K562 (cell line): ENCODE measurements at regions not wholly inside any gene's neighbourhood (a gene's known extent, or its start where the extent isn't known, plus 50 kb on each side); places are given as distances from the start of the nearest gene placed in this dataset.

Experiments used
- ATAC-seq: fragments of 200-7000 bp; cut with Tn5 transposase; 3 replicates; pipeline ENCODE4 v1.9.1; 2020; ENCODE audit warnings: moderate library complexity
- BruUV-seq: library from RNA; stranded (reverse); fragments of 400-500 nt; replicated peaks from 2 replicates; lab custom pipeline; 2021; lab: Mats Ljungman, UMichigan
- CTCF ChIA-PET: fragments of 300-600 bp; formaldehyde crosslinking; extraction: SDS; loops from one replicate; lab custom pipeline; 2021; ENCODE audit warnings: low intra/inter-chr PET ratio; lab: Yijun Ruan, JAX
- POLR2A ChIA-PET: fragments of 300-600, 350-650 bp; sonication (Branson Sonifier 250); formaldehyde crosslinking; extraction: SDS; loops from one replicate; lab custom pipeline; 2021; ENCODE audit warnings: antibody characterized with exemption, inconsistent platforms; lab: Yijun Ruan, JAX
- DNase-seq, 4 experiments: peaks; one replicate each; pipeline versions ENCODE4 v3.0.0 to v3.0.0-alpha.2; 2011 to 2018; ENCODE audit warnings: low spot score in 3 of 4, mixed read lengths in 3 of 4; ENCODE audit errors: extremely low read depth in 1 of 4
- FAIRE-seq: peaks from 2 replicates; lab custom pipeline; 2011; peaks lifted over from hg19 to GRCh38; lab: Jason Lieb, UNC
- H2AFZ ChIP-seq: 2 replicates; pipeline ENCODE4 v1.6.0; 2011; ENCODE audit warnings: low read depth, low read length, control low read depth, inconsistent platforms
- H3K27ac ChIP-seq: fragments of 200-600 bp; 3 replicates; pipeline ENCODE4 v1.8.0; 2011; ENCODE audit warnings: low read depth, mild to moderate bottlenecking, control low read depth, inconsistent platforms, low read length, moderate library complexity, mixed read lengths; ENCODE audit errors: extremely low read depth
- H3K27me3 ChIP-seq, 2 experiments: fragments of 300-600 bp in 1 of 2; 2 replicates in 1 of 2; 3 replicates in 1 of 2; pipeline versions ENCODE4 v1.6.0 to v1.8.0; 2011; ENCODE audit warnings: inconsistent platforms in 2 of 2, low read length in 2 of 2, mild to moderate bottlenecking in 1 of 2, mixed read lengths in 1 of 2, moderate library complexity in 1 of 2; ENCODE audit not compliant: control insufficient read depth in 2 of 2, insufficient read depth in 2 of 2
- H3K36me3 ChIP-seq: fragments of 300-600 bp; 3 replicates; pipeline ENCODE4 v1.8.0; 2011; ENCODE audit warnings: mild to moderate bottlenecking, low read length, inconsistent platforms; ENCODE audit not compliant: control insufficient read depth, insufficient read depth
- H3K4me1 ChIP-seq, 2 experiments: fragments of 200-600 bp in 1 of 2; replicated peaks in 1 of 2; 2 replicates in 1 of 2; 3 replicates in 1 of 2; pipeline versions ENCODE4 v1.5.1 to v1.8.0; 2011; ENCODE audit warnings: inconsistent platforms in 2 of 2, low read length in 2 of 2, mild to moderate bottlenecking in 1 of 2, mixed read lengths in 1 of 2, moderate library complexity in 1 of 2; ENCODE audit not compliant: control insufficient read depth in 2 of 2, insufficient read depth in 2 of 2
- H3K4me2 ChIP-seq: 2 replicates; pipeline ENCODE4 v1.6.1; 2011; ENCODE audit warnings: low read length, control low read depth, inconsistent platforms, mixed read lengths; ENCODE audit not compliant: insufficient read depth
- H3K4me3 ChIP-seq: fragments of 200-600 bp; sonication (generic), shearing (Covaris generic); 2 replicates; pipeline ENCODE4 v1.5.1; 2016; ENCODE audit warnings: control low read depth, inconsistent platforms
- H3K79me2 ChIP-seq: fragments of 200-600 bp; 3 replicates; pipeline ENCODE4 v1.8.0; 2011; ENCODE audit warnings: low read length, inconsistent platforms; ENCODE audit not compliant: control insufficient read depth, insufficient read depth
- H3K9ac ChIP-seq, 2 experiments: 2 replicates each; pipeline versions ENCODE4 v1.6.0 to v1.6.1; 2011; ENCODE audit warnings: low read depth in 2 of 2, low read length in 2 of 2, control low read depth in 1 of 2, inconsistent platforms in 1 of 2, mild to moderate bottlenecking in 1 of 2, mixed read lengths in 1 of 2; ENCODE audit not compliant: insufficient read depth in 1 of 2
- H3K9me1 ChIP-seq: one replicate; pipeline ENCODE4 v1.6.0; 2011; ENCODE audit warnings: inconsistent platforms, mild to moderate bottlenecking, low read length, moderate library complexity; ENCODE audit not compliant: control insufficient read depth, insufficient read depth
- H3K9me3 ChIP-seq: replicated peaks from 2 replicates; pipeline ENCODE4 v1.5.1; 2011; ENCODE audit warnings: low read depth, low read length, inconsistent platforms; ENCODE audit not compliant: control insufficient read depth, insufficient read depth
- H4K20me1 ChIP-seq: replicated peaks from 2 replicates; pipeline ENCODE4 v1.6.1; 2011; ENCODE audit warnings: low read length, inconsistent platforms, mixed read lengths; ENCODE audit not compliant: control insufficient read depth, insufficient read depth
- HMGN3 ChIP-seq: IDR thresholded peaks from 2 replicates; pipeline ENCODE4 v1.6.1; 2011; ENCODE audit warnings: borderline replicate concordance, low read depth, mild to moderate bottlenecking, mixed read lengths, low read length; ENCODE audit not compliant: insufficient read length; ENCODE audit errors: extremely low read depth
- PHTF2 ChIP-seq: fragments of 250-450 bp; sonication (Bioruptor Pico); IDR thresholded peaks from 2 replicates; pipeline ENCODE4 v1.5.0; 2021; ENCODE audit warnings: mild to moderate bottlenecking
- RAD21 ChIP-seq, 2 experiments: fragments of 250-450 bp in 1 of 2; fragments of 450-650 bp in 1 of 2; sonication (Bioruptor Pico) in 1 of 2; formaldehyde crosslinking in 1 of 2; IDR thresholded peaks in 1 of 2; conservative IDR thresholded peaks in 1 of 2; 2 replicates each; pipeline versions ENCODE4 v1.4.0 to v1.8.0; 2020 to 2022; ENCODE audit warnings: mild to moderate bottlenecking in 2 of 2, moderate library complexity in 1 of 2
- RCOR1 ChIP-seq, 2 experiments: IDR thresholded peaks; 2 replicates each; pipeline ENCODE4 v1.6.1; 2012; ENCODE audit warnings: low read depth in 2 of 2, low read length in 2 of 2, borderline replicate concordance in 1 of 2, improper control_type of control experiment in 1 of 2
- ZNF311 ChIP-seq: fragments of 250-450 bp; sonication (Bioruptor Pico); IDR thresholded peaks from 2 replicates; pipeline ENCODE4 v1.4.0; 2020; ENCODE audit warnings: mild to moderate bottlenecking, moderate library complexity
- ZNF511 ChIP-seq: sonication (generic); formaldehyde crosslinking; IDR thresholded peaks from 2 replicates; pipeline ENCODE4 v1.8.0; 2022; ENCODE audit warnings: mild to moderate bottlenecking, missing genetic modification reagents
- WGBS: fragments of 100-300 bp; shearing (Covaris generic); methylation state at CpG from one replicate; pipeline ENCODE4 v1.1.6; 2016; ENCODE audit warnings: low coverage, mixed read lengths; ENCODE audit not compliant: insufficient coverage; ENCODE audit errors: missing lambda C conversion rate; 5-methylcytosine and 5-hydroxymethylcytosine counted together
- in situ Hi-C: fragments of 300-500 bp; cut with MboI; formaldehyde crosslinking; loops from 4 replicates; pipeline ENCODE4 v1.15.0; 2018; ENCODE audit warnings: inconsistent platforms, mixed read lengths
- intact Hi-C: fragments of 100-400 bp; cut with micrococcal nuclease; formaldehyde crosslinking; loops from 2 replicates; pipeline ENCODE4 v1.14.2; 2022
- TF ChIP-seq, protein P1 (sequence below): fragments of 450-650 bp; formaldehyde crosslinking; IDR thresholded peaks from 2 replicates; pipeline ENCODE4 v1.4.0; 2020; ENCODE audit warnings: mild to moderate bottlenecking, moderate library complexity
- TF ChIP-seq, protein P2 (sequence below): sonication (generic); formaldehyde crosslinking; IDR thresholded peaks from 2 replicates; pipeline ENCODE4 v1.8.0; 2022; ENCODE audit warnings: missing genetic modification reagents, mild to moderate bottlenecking, borderline replicate concordance

DNA sequence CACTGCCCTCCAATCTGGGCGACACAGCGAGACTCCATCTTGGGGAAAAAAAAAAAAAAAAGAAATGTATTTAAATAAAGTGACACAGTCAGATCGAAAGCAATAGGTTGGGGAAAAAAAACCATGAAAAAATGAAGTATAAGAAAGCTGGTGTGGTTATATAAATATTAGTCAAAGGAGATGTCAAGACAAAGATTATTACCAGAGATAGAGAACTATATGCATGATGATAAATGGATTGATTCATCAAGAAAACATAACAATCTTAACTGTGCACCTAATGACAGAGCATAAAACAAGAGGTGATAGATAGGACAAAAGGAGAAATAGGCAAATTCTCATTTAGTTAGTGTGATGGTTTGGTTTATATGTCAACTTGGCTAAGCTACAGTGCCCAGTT, 146.9 kb upstream of the AHI1 start:
- ChIA-PET POLR2A (no interaction called here), CTCF (no interaction called here)
- ATAC-seq (no peak), FAIRE-seq (no peak), DNase-seq (no peak)
- no TSS peak for BruUV-seq
- H3K9me1 ChIP-seq: no peaks in the 10 kb centered on the region
- H3K27me3 ChIP-seq: no peaks in the 10 kb centered on the region
- no peak overlapping the region for H3K4me3 ChIP-seq
- H3K9me3 ChIP-seq: no peaks in the 10 kb centered on the region
- 0 out of 2 replicates have a peak overlapping the region, but pooled peaks have one; percentile 0 for H2AFZ ChIP-seq
- no peak overlapping the region for H3K4me2 ChIP-seq
- in situ Hi-C loops: no loop called here
- 0% methylated on average over 3 of the region's 3 CpGs for WGBS
- H4K20me1 ChIP-seq: no peaks in the 10 kb centered on the region
- H3K4me1 ChIP-seq: no peaks in the 10 kb centered on the region
- TF ChIP-seq ZNF311 (CRISPR knock-in tag) (no peak), ZNF511 (CRISPR knock-in tag) (no peak), HMGN3 (no peak), RCOR1 (IDR thresholded peaks at IDR 0.05; ENCODE audit: borderline replicate concordance in 1 of 2, low read depth in 2 of 2, low read length in 2 of 2) (no peak), PHTF2 (CRISPR knock-in tag) (no peak), RAD21 (CRISPR knock-in tag; conservative IDR thresholded peaks at IDR 0.05 in 1 of 2, IDR thresholded peaks at IDR 0.05 in 1 of 2) (no peak)
- TF ChIP-seq, protein P1, sequence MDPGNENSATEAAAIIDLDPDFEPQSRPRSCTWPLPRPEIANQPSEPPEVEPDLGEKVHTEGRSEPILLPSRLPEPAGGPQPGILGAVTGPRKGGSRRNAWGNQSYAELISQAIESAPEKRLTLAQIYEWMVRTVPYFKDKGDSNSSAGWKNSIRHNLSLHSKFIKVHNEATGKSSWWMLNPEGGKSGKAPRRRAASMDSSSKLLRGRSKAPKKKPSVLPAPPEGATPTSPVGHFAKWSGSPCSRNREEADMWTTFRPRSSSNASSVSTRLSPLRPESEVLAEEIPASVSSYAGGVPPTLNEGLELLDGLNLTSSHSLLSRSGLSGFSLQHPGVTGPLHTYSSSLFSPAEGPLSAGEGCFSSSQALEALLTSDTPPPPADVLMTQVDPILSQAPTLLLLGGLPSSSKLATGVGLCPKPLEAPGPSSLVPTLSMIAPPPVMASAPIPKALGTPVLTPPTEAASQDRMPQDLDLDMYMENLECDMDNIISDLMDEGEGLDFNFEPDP: no peak
- TF ChIP-seq, protein P2, sequence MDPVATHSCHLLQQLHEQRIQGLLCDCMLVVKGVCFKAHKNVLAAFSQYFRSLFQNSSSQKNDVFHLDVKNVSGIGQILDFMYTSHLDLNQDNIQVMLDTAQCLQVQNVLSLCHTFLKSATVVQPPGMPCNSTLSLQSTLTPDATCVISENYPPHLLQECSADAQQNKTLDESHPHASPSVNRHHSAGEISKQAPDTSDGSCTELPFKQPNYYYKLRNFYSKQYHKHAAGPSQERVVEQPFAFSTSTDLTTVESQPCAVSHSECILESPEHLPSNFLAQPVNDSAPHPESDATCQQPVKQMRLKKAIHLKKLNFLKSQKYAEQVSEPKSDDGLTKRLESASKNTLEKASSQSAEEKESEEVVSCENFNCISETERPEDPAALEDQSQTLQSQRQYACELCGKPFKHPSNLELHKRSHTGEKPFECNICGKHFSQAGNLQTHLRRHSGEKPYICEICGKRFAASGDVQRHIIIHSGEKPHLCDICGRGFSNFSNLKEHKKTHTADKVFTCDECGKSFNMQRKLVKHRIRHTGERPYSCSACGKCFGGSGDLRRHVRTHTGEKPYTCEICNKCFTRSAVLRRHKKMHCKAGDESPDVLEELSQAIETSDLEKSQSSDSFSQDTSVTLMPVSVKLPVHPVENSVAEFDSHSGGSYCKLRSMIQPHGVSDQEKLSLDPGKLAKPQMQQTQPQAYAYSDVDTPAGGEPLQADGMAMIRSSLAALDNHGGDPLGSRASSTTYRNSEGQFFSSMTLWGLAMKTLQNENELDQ: no peak
- H3K36me3 ChIP-seq: no peaks in the 10 kb centered on the region
- no peak overlapping the region for H3K9ac ChIP-seq
- H3K79me2 ChIP-seq: no peaks in the 10 kb centered on the region
- intact Hi-C loops: no loop called here
- H3K27ac ChIP-seq: no peak overlapping the region
